HK-2 (cell line): ENCODE measurements at regions not wholly inside any gene's neighbourhood (a gene's known extent, or its start where the extent isn't known, plus 50 kb on each side); places are given as distances from the start of the nearest gene placed in this dataset.

Experiments used
- DNase-seq: peaks from one replicate; pipeline ENCODE4 v3.0.0-alpha.2; 2018; ENCODE audit not compliant: unreplicated experiment

DNA sequence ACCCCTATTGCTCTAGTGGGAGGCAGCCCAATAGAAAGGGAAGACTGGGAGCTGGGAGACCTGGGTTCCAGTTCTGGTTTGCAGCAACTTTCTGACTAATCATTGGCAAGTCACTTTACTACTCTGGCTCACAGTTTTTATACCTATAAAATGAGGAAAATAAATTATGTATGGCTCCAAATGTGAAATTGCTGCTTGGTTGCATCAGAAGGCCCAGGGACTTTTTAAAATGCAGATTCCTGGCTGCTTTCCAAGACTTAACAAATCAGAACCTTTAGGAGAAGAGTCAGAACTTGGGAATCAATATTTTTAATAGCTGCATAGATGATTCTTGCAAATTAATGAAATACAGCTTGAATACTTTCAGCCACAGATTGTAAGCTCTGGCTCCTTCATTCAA is 943.9 kb downstream of the EPHA4 start:
- DNase-seq: no peak

DNA sequence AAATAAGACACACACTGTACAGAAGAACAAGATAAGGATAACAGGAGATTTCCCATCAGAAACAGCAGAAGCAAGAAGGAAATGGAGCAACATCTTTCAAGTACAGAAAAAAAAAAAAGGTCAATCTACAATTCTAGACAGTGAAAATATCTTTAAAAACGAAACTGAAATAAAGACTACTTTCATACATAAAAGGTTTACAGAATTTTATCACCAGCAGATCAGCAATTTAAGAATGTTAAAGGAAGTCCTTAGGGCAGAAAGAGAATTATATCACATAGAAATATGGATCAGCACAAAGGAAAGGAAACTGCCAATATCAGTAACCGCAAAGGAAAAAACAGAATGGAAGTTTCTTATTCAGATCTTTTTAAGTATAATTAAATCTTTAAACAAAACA is 931.0 kb downstream of the EPHA4 start:
- DNase-seq: no peak

DNA sequence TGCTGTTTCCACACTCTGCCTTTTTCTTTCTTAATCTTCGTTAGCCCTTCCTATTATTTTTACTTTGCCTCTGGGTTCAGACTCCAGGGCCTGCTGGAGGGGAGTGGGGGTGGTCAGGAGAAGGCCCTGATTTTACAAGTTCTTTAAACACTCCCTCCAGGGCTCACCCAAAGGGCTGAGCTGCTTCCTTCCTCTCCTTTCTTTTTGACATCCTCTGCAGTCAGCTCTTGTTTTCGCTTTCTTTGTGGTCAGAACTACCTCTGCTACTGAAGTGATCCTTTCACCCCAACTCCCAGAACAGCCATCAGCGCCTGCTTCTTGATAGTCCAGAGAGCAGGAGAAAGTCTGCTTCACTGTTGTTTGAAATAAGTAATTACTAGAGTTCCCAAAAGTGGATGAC is 925.7 kb downstream of the EPHA4 start:
- DNase-seq: no peak

DNA sequence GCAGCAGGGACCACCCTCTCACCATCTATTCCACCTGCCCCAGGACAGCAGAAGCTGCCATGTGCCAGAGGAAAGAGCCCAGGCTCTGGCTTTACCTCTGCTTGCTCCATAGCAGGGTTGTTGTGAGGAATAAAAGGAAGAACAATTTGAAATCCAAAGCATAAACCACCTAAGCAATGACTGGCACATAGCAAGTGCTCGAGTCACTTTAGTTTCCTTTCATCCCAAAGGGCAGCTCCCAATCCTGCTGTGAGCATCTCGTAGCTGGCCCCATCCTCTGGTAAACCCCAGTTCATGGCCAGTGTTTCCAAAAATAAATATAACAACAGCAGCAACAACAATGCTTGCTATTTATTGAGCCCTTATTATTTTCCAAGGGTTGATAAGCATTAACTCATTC is 923.5 kb downstream of the EPHA4 start:
- no peak for DNase-seq

DNA sequence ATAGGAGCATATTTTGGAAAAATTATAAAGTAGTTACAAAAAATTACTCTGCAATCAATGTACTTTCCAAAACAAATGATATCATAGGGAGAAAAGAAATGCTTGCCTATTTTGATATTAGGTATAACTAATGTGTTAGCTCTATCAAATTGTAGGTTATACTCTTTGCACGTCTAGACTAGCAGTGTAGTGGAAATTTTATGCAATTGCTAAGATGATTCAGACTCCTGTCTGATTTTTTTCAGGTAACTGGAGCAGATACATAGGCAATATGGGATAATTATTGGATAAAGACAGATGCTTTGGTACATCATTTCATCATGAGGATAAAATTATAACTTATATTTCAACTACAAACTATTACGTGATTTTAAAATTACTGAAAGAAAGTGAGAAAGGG is 918.3 kb downstream of the EPHA4 start:
- no peak for DNase-seq

DNA sequence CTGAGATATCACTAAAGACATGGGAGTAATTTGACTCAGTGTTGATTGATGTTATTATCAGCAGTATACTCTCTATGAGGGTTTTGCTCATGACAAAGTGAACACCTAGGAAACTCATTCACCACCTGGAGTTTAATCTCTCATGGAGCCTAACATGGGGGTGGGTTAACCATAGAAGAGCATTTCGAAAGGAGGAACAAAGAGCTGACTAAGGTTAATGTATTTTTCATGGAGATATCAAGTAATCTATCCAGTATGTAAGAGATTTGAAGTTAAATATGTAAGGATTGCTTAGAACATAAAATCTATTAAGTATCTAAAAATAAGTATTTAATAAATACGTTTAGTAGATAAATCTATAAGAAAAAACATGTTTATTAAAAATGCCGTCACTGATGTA is 917.8 kb downstream of the EPHA4 start:
- DNase-seq: no peak

DNA sequence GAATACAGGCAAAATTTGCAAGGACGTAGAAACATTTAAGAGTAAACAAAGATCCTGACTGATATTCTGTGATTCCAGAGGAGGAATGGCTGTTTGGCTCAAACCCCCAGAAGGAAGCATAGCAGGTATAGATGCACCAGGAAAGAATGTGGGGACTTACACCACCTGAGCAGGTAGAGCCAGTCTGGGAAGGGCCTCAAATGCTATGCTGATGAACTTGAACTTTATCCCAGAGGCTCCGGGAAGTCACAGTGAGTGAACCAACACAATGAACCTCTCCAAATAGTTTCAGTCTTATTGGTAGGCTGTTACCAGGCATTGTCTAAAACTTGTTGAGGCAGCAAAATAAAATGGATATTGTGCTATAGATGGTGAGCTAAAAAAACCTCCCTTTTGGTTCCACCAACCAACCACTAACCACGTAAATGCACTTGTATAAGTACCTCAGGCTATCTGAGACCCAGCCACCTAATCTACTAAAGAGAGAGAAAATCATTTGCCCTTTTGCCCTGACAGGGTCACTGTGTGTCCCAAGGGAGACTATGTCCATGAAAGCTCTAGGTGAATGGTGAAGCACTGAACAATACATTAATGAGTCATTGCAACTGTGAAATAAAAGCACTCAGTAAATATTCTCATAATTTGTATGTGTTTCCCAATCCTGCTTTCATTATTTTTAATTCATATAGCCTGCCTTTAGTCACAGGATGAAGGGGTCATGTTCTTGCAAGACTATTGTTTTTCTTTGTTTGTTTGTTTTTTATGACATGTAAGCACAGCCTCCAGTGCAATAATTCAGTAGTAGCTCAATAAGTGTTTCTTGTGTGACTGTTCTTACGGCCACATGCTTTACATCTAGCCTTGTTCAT is 911.6 kb downstream of the EPHA4 start:
- no peak for DNase-seq

DNA sequence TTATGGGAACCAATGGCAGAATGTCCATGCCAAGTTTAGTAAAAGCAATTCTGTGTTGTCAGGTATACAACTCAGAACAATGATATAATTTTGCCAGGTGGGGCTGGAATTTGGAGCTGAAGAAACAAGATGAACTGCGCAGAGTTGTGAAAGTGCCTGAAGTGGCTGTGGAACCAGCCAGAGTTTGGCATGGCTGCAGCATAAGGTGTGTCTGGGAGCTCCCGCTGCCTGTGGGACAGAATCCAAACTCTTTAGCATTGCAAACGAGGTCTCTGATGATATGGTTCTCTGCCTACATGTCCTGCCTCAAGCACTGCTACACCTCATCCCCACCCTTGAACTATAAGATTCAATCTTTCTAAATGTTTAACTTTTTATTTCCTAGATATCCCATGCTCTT is 909.7 kb downstream of the EPHA4 start:
- DNase-seq: no peak

DNA sequence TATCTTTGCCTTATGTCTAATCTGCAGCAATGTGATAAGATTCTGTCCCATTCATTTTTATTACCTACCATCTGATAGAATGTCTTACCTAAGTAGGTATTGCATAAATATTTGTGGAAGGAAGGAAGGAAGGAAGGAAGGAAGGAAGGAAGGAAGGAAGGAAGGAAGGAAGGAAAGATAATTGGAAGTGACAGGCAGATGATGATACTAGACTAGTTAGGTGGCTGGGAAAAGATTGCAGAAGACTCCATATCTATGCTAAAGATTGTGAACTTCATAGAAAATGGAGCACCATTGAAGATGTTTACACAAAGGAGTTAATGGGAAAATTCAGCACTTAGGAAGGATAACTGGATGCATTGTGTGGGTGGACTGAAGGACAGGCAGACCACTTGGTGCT is 909.0 kb downstream of the EPHA4 start:
- no peak for DNase-seq

DNA sequence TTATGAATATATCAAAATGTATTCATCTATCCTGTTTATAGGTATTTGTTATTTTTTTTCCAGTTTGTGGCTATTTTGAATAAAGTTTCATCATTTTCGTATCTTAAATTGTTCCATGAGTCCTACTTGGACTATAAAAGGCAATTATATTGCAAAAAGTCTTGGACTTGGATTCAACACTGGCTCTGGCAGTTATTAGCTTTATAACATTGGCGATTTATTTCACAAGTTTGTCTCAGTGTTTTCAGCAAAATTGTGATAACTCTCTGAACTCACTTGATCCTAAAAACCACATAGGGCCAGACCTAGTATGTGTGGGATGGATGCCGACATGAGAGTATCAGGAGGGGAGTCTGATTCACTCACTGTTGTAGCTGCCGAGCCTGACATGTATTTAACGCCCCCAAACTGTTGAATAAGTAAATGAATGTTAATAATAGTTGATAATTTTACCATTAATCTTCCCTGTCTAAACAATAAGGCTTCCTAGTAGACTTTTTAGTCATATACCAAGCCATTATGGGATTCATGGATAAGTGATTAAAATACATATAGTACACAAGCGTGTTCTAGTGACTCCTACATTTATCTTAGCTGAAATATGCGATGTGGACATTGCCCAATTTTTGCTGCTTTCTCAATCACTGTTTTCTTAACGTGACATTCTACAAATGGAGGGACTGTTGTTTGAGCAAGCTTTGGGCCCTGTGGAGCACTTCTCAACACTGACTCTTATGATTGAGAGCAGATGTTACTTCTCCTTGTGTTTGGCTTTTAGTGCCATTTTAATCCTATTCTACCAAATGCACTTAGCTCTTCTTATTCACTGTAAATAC is 907.6 kb downstream of the EPHA4 start:
- no peak for DNase-seq

DNA sequence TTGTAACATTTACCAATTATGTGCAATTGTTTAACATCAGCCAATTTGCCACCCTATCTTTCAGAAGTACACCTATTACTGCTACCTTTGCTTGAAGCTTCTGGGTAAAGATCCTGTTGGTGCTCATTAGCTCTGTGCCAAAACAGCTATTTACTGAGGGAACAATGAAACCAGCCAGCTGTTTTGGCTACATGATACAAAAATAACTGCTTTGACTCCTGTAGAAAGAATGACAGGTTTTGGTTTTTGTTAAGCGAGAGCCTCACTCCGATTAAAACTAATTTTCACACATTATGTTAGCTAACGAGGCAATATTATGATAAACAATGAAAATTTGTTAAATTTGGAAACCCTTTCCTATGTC is 907.0 kb downstream of the EPHA4 start:
- no peak for DNase-seq

DNA sequence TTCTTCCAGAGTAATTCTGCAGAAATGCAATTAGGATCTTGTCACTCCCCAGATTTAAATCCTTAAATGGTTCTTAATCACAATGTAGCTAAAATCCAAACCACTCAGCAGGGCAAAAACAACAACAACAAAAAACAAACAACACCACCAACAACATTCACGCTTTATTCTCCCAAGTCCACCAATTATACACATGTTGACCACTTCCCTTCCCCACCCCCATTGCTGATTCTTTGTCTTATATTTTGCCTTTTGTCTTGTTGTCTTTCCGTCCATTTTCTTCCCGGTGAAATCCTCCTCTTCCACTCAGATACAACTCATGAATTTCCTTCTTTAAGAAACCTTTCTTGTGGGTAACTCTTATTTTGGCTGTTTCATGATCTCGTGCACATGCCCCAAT is 902.8 kb downstream of the EPHA4 start:
- no peak for DNase-seq

DNA sequence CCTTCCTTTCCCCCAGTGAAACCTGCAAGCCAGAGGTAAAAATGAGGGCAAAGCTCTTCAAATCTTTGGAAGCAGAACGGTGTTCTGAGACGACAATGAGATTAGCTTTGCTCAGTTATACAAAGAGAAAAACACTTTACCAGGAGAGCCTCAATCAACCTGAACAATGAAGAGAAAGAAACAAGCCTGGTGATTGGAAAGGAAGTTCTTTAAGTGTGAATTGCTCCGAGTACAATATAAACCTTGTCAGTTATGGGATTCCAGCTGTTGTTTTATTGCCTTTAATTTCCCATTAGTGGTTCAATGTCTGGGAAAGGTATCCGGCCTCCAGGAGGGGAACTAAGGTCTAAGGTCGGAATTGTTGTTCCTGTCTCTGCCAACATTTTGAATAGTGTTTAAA is 901.6 kb downstream of the EPHA4 start:
- DNase-seq: no peak

DNA sequence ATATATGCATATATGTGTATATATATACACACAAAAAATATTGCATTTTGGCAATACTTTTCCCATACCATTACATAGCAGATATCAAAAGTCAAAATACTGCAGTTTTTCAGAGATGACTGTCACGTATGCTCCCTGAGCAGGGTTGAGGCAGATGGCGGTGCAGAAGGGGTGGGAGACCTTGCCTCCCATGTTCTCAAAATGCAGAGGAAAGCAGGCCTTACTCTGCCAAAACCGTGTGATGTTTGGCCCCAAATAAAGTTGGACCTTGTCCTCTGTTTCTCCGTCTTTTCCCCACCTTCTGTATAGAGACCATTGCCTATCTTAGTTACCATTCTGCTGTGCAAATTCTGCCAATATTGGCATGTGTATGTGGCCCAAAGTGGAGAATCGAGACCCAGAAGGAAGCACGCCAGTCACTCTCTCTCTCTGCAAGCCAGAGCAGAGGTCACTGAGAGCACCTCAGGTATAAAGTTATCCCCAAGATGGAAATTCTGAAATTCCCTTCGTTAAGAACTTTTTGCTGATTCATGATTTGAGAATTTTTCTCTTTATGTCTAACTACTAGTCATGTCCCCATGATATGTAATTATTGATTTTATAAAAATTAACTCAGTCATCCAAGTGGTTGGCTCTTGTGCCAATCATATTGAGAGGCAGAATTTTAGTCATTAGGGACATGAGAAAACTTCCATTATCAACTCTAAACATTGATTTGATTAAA is 898.8 kb downstream of the EPHA4 start:
- DNase-seq: no peak

DNA sequence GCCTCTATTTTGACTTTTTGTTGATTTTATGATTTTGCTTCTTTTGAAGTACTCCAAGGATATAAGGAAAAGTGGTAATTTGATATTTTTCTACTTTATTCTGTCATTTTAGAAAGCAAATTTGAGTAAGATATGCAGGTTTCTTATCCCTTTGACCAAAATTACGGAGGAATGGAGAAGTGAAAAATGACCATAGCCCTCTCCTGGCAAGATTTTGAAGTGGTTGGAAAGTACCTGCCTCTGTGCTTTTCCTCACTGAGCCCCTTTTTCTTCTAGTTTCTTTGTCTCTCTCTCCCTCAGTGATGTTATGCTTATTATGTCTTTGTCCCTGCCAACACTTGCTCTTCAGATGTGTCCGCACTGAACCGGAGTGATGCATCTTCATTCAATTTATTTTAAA is 898.1 kb downstream of the EPHA4 start:
- DNase-seq: no peak

DNA sequence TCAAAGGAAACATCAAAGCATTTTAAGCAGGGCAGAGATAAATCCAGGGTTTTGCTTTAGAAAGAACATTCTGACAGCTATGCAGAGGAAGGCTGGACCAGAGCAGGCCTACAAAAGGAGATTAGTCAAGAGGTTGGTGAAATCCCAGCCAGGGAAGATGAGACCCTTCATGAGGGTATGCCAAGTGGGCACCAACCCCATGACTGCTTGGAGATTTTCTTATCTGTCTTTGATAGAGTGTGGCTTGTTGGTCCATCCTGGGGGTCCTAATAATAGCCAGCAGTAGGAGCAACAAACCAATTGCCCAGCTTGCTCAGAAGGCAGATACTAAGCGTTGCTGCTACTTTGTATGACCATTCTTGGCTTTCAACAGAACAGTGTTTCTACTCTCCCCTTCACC is 895.4 kb downstream of the EPHA4 start:
- DNase-seq: no peak

DNA sequence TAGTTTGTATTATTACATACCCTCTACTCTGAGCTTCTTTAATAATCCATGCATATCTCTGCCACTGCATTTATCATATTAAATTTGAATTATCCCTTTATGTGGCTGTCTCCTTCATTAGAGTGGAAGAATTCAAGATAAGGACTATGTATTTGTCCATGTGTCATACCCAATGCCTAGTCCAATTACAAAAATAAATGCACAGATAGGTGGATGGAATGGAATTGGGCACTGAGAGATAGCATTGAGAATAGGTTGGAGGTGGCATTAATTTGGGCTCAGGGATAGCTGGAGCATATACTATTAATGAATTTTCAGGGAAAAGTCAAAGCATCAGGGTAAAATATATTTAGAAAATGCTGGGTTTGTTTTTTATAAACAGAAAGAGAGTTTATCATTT is 893.2 kb downstream of the EPHA4 start:
- no peak for DNase-seq

DNA sequence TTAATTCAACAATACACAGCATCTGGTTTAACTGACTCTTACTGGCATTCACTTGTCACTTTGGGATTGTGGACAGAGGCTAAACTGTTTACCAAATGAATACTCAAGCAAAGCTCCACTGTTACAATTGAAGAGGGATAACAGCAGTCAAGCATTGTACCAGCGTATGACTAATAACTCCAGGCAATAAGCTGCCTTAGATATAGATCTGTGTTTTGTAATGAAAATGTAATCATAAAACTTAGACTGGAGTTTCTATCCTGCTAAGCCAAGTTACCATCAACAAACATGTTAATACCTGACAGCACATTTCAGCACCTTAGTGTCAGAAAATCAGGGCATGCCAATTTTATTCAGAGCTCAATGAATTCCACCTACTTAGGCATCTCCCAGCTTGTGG is 889.5 kb downstream of the EPHA4 start:
- no peak for DNase-seq

DNA sequence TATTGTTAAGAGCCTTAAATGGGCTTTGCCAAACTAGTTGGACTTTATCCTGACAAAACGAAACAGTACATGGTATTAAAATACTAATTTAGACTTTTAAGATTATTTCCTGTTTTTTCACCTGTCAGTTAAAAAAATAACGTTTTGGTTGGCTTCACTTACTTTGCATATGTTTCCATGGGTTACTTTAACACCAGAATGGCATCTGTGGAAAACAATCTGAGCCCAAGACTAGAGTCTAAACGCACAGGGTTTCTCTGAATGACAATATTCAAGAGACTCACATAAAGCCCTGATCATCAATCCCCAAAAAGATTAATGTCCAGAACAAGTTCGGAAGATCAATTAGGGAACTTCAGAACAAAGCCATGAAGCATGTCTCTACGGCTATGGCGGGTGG is 888.0 kb downstream of the EPHA4 start:
- no peak for DNase-seq

DNA sequence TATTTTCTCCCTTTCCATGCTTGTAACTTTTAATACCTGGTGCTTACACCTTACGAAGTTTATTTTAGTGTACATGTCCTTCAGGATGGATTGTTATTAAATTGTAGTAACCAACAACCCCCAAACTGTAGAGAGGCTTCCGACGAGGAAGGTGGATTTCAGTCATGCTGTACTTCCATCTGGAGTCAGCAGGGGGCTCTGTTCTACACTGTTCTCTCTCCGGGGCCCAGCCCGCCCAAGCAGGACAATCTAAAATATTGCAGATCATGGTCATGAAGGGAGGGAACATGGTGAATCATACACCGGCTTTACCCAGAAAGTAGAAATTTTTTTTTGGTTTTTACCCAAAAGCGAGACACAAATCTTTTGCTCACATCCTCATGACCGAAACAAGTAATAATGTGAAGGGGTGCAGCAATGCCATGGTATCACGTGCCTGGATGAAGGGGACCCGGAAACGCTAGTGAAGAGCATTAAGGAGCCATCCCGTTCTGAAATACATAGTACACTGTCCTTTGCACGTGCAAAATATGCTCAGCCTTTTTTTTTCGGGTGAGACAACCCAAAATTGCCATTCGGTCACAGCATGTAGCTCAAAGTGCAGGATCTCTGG is 884.8 kb downstream of the EPHA4 start:
- DNase-seq: peak; percentile 68

DNA sequence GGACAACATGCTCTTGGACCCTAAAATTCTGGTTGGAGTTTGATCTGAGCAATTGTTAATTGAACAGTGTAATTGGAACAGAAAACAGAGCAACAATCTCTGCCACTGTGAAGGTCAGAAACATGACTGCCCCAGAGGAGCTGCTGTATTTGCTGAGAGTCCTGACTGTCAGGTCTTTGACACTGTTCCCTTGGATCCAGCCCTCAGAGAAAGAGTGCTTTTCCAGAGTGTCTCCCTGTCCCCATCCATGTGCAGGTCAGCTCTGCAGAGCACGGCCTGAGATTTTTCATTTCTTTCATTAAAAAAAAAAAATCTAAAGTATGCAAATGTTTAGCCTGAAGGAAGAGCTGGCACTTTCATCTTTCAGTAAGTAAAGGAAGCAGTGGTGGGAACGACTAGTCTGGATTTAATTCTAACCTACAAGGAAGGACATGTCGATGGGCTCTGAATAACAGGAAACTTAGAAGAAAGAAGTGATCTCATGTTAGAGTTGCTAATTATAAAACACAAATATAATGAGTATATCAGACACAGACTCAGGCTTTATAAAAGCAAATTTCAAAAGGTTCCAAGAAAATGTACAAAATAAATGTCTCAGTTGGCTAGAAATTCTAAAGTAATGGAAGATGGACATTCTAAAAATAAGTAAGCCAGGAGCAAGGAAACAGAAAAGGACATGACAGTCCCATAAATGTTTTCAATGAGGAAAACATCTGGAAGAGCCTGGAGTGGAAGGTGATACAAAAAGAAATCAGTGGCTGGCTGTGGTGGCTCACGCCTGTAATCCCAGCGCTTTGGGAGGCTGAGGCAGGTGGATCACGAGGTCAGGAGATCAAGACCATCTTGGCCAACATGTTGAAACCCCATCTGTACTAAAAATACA is 876.5 kb downstream of the EPHA4 start:
- DNase-seq: no peak
